GM12891 (cell line): ENCODE measurements at regions not wholly inside any gene's neighbourhood (a gene's known extent, or its start where the extent isn't known, plus 50 kb on each side); places are given as distances from the start of the nearest gene placed in this dataset.

Source experiments
- POLR2A ChIP-seq: IDR thresholded peaks from 2 replicates; pipeline ENCODE4 v1.6.1; 2011; ENCODE audit warnings: low read depth, low read length, control low read depth
- TAF1 ChIP-seq: IDR thresholded peaks from 2 replicates; pipeline ENCODE4 v1.6.1; 2011; ENCODE audit warnings: low read depth, low read length, control low read depth

- TF ChIP-seq POLR2A (no peak), TAF1 (no peak)
These were observed 458.4 kb upstream of the ADAMTS9 start for GRCh38 chr3:65146179-65146578.
